Chondrocyte (in vitro differentiated cells): ENCODE measurements at regions not wholly inside any gene's neighbourhood (a gene's known extent, or its start where the extent isn't known, plus 50 kb on each side); places are given as distances from the start of the nearest gene placed in this dataset.

ENCODE experiments used
- DNase-seq: peaks from one replicate; pipeline ENCODE4 v3.0.0; 2021; ENCODE audit warnings: mixed read lengths, low spot score
- H3K27ac Mint-ChIP-seq: one replicate; pipeline ENCODE4 v1.8.0; 2021; ENCODE audit warnings: mild to moderate bottlenecking, moderate library complexity, mixed read lengths; ENCODE audit not compliant: unreplicated experiment
- H3K27me3 Mint-ChIP-seq: 2 replicates; pipeline ENCODE4 v1.8.0; 2021; ENCODE audit warnings: low read depth, mixed read lengths
- H3K36me3 Mint-ChIP-seq: 2 replicates; pipeline ENCODE4 v1.8.0; 2021; ENCODE audit warnings: low read depth, mixed read lengths
- H3K4me1 Mint-ChIP-seq: 2 replicates; pipeline ENCODE4 v1.8.0; 2021; ENCODE audit warnings: low read depth, mild to moderate bottlenecking, mixed read lengths
- H3K4me3 Mint-ChIP-seq: one replicate; pipeline ENCODE4 v1.8.0; 2021; ENCODE audit warnings: mild to moderate bottlenecking, moderate library complexity, mixed read lengths; ENCODE audit not compliant: unreplicated experiment
- H3K9me3 Mint-ChIP-seq: 2 replicates; pipeline ENCODE4 v1.8.0; 2021; ENCODE audit warnings: low read depth, mixed read lengths
- TF ChIP-seq, protein P1 (sequence below): fragments of 200-600 bp; sonication (generic); IDR thresholded peaks from 2 replicates; pipeline ENCODE4 v1.5.0; 2021; ENCODE audit warnings: antibody characterized with exemption, mild to moderate bottlenecking, moderate library complexity

DNA sequence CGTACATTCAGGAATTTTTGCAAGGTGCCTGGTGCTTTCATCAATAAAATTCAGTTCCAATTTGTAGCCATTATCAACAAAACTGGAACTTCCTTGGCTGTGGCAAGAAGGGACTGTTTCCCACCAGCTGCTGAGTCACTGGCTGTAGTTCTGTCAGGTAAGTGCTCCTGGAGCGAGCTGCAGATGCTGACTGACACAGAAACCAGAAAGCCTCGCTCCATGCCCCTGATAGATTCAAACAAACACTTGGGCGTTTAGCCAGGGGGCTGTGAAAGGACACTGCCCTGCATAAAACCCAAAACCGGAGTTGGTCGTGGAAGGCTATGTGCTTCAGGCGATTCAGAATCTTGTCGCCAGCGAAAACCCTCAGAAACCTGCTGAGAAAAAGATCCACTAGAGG lies 188.4 kb upstream of the FAM9B start:
- TF ChIP-seq, protein P1, sequence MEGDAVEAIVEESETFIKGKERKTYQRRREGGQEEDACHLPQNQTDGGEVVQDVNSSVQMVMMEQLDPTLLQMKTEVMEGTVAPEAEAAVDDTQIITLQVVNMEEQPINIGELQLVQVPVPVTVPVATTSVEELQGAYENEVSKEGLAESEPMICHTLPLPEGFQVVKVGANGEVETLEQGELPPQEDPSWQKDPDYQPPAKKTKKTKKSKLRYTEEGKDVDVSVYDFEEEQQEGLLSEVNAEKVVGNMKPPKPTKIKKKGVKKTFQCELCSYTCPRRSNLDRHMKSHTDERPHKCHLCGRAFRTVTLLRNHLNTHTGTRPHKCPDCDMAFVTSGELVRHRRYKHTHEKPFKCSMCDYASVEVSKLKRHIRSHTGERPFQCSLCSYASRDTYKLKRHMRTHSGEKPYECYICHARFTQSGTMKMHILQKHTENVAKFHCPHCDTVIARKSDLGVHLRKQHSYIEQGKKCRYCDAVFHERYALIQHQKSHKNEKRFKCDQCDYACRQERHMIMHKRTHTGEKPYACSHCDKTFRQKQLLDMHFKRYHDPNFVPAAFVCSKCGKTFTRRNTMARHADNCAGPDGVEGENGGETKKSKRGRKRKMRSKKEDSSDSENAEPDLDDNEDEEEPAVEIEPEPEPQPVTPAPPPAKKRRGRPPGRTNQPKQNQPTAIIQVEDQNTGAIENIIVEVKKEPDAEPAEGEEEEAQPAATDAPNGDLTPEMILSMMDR = no peak
- Mint-ChIP-seq H3K4me1 (no peaks in the 10 kb centered on the region), H3K36me3 (peaks cover 2% of the 10 kb centered on the region), H3K4me3 (no peak overlapping the region), H3K27ac (no peak overlapping the region), H3K9me3 (peaks cover 27% of the 10 kb centered on the region), H3K27me3 (no peaks in the 10 kb centered on the region)
- no peak for DNase-seq

DNA sequence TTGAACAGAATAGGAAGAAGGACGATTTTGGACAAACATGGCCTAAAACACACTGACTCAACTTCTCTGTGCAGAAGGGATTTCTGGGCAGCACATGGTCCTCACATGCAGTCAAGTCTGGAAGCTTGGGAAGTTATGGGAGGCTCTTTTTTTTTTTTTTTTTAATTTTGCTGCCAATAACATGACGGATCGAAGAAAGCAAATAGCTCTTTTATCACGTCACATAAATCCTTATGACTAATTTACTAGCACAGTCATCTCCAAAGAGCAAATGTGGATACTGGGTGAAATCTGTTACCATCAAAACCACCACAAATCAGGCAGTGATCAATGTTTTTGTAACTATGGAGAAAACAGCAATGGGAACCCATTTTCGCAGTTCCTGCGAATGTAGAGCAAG lies 193.3 kb upstream of the FAM9B start:
- peaks cover 2% of the 10 kb centered on the region for H3K36me3 Mint-ChIP-seq
- no peak overlapping the region for H3K27ac Mint-ChIP-seq
- no peak for DNase-seq
- H3K9me3 Mint-ChIP-seq = peaks cover 19% of the 10 kb centered on the region
- TF ChIP-seq, protein P1 = no peak
- H3K4me3 Mint-ChIP-seq = no peak overlapping the region
- no peaks in the 10 kb centered on the region for H3K27me3 Mint-ChIP-seq
- no peaks in the 10 kb centered on the region for H3K4me1 Mint-ChIP-seq

DNA sequence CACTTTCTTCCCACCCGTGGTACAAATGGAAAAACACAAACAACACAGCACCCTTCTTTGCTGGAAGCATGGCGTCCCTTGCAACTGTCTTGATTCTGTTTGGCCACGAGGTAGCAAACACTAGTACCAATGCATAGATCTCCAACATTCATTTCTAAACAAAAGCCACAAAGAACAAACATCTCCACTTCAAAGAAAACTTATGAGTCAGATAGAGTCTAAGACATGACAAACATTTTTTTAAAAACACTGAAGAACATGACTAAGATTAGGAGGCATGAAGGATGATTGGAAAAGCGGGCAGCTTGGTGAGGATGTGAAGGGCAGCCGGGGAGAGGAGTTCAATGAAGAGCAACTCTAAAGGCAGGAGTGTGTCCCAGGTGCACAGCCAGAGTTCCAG lies 197.6 kb upstream of the FAM9B start:
- Mint-ChIP-seq H3K4me3 (no peak overlapping the region), H3K27me3 (no peaks in the 10 kb centered on the region), H3K36me3 (no peaks in the 10 kb centered on the region), H3K27ac (no peak overlapping the region), H3K9me3 (peaks cover 4% of the 10 kb centered on the region), H3K4me1 (no peaks in the 10 kb centered on the region)
- DNase-seq = no peak
- TF ChIP-seq, protein P1 = no peak

DNA sequence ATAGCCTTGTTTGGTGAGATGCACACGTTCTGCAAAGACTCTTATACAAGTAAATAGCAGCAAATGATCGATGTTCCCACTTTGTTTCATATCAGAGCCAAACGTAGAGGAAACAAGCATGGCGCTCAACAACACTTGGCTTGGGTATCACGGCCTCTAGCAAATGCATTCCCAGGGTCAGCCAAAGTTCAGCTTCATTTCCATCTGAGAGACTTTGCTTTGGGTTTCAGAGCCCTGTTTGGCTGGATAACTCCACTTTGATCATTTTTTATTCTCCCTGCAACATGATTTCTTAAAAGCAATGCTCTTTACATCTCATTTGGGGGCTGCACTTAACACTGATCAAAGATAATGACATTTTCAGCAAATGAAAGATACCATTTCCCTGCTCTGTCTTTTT lies 199.2 kb upstream of the FAM9B start:
- Mint-ChIP-seq H3K4me3 (no peak overlapping the region), H3K27me3 (no peaks in the 10 kb centered on the region), H3K36me3 (no peaks in the 10 kb centered on the region), H3K9me3 (peaks cover 4% of the 10 kb centered on the region), H3K4me1 (no peaks in the 10 kb centered on the region), H3K27ac (no peak overlapping the region)
- DNase-seq = no peak
- TF ChIP-seq, protein P1 = no peak

DNA sequence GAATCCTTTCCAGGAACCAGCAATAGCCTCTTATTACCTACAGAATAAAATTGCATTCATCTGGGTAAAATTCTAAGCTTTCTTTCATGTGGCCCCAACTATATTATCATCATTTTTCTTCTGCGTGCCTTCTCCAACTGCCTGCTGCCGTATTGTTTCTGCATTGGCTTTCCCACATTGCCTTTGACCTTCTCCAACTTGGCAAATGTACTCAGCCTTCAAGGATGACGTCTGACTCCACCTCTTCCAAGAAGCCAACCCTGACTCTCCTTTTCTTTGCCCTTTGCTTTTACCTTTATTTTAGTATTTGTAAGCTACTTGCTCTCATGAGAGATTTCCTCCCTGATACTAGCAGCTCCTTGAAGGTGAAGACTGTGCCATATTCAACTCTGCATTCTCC lies 200.4 kb upstream of the FAM9B start:
- H3K4me1 Mint-ChIP-seq = no peaks in the 10 kb centered on the region
- no peak for DNase-seq
- TF ChIP-seq, protein P1 = no peak

More for the DNA sequence above, 200.4 kb upstream of the FAM9B start:
- H3K9me3 Mint-ChIP-seq = peaks cover 4% of the 10 kb centered on the region
- H3K4me3 Mint-ChIP-seq = no peak overlapping the region
- no peaks in the 10 kb centered on the region for H3K36me3 Mint-ChIP-seq
- no peaks in the 10 kb centered on the region for H3K27me3 Mint-ChIP-seq
- H3K27ac Mint-ChIP-seq = no peak overlapping the region
